Fibroblast of lung (primary cell): ENCODE measurements at regions not wholly inside any gene's neighbourhood (a gene's known extent, or its start where the extent isn't known, plus 50 kb on each side); places are given as distances from the start of the nearest gene placed in this dataset.

Experiments
- CTCF ChIP-seq, 2 donors: IDR thresholded peaks in 1 of 2; conservative IDR thresholded peaks in 1 of 2; 1 replicate in 1 of 2; 2 replicates in 1 of 2; pipeline ENCODE4 v1.5.1; 2011 to 2012; ENCODE audit warnings: low read length in 2 of 2, control low read depth in 1 of 2, inconsistent platforms in 1 of 2, low read depth in 1 of 2, mild to moderate bottlenecking in 1 of 2
- EZH2 ChIP-seq: IDR thresholded peaks from 2 replicates; pipeline ENCODE4 v1.5.1; 2012; ENCODE audit warnings: low read length, control low read depth, mild to moderate bottlenecking; ENCODE audit errors: missing control alignments

DNA sequence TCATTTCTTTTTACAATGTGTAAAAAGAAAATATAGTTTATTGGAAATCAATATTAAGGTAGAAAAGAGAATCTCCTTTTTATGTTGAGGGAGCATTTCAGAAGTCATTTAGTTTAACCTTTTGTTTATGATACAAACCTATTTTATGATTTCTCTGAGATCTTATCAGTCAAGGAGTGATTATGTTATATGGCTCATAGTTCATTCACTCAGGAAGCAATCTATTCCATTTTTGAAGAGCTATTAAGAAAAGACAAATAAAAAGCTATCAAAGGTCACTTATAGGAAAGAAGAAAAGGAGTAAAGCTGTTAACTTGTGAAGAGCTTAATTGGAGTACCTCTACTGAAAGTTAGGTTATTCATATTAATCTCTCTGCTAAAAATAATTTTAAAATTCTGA, 526.6 kb upstream of the JAG1 start:
- TF ChIP-seq CTCF (conservative IDR thresholded peaks at IDR 0.05 in 1 of 2, IDR thresholded peaks at IDR 0.05 in 1 of 2; ENCODE audit: low read depth in 1 of 2, low read length in 2 of 2) (no peak), EZH2 (no peak)
